ENCODE measurements at regions not wholly inside any gene's neighbourhood (a gene's known extent, or its start where the extent isn't known, plus 50 kb on each side); places are given as distances from the start of the nearest gene placed in this dataset.

DNA sequence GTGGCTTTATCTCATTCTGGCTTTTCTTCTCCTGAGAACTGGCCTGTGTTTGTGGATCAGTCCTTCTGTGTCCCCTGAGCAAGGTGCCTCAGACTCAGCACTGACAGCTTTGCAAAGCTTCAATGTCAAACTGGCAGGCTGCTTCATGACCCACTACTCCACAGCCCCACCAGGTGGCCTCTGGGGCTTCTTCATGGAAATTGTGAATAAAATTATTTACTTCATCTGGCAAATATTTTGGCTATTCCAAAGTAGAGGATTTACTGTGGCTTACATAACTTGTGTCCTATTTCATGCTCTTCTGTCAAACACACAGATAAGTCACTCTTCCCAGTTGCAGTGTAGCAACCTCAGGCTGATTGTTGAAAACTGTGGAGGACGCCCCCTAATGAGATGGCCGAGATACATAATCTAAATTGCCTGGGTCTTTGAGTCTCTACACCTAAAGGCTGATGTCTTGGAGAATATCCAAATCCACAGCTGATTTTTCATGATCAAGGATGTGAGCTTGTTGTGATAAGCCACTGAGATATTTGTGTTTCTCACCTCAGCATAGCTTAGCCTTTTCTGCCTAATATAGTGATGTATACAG, 721.9 kb upstream of the SLC10A2 start:
- no peak for DNase-seq

DNA sequence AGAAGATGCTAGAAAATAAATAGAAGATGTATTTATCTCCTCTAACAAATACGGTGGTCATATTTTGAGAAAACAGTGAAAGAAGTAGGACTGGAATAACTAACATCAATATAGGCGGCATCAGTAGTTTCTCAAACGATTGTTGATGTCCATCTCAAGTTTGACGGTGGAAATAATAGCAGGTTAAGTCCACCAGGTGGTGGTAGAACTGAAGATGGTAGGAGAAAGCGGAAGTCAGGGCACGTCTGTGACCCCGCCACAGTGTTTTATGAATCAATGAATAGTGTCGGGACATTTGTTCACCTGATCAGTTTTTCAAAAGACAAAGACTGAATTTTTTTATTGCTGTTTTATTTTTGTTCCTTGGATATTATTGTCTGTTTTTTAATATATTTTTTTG, 706.4 kb upstream of the SLC10A2 start:
- no peak for DNase-seq

DNA sequence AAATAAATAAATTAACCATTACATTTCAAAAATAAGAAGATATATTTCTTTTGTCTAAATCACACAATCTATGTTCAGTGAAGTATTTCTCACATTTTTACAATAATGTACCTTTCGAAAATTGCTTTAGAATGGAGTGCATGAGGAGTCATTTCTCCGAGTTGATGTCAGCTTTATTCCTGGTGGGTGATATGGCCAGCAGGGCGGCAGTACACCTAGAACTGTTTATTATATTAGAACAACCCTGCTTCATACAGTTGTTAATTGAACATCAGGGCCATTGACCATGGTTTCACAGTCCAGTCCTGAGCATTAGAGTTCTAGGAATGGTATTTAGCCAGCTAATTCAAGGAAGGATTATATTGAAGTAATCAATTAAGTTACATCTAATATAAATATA, 696.3 kb upstream of the SLC10A2 start:
- no peak for DNase-seq

DNA sequence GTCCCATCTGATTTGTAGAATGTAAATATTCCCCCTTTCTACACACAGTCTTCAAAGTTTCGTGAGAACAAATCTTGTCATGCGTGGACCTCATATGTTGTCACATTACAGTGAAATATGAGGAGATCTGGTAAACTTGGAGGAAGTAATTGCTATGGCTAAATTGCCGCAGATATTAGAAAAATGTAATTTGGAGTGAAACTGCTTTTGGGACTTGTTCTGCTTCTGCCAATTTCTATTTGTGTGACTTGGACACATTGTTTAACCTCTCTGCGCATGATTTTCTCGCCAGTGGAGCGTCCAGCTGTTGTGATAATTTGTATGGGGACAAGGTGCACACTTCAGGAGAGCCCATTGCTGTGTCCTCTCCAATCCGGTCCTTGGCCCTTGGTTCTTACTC, 693.1 kb upstream of the SLC10A2 start:
- no peak for DNase-seq

DNA sequence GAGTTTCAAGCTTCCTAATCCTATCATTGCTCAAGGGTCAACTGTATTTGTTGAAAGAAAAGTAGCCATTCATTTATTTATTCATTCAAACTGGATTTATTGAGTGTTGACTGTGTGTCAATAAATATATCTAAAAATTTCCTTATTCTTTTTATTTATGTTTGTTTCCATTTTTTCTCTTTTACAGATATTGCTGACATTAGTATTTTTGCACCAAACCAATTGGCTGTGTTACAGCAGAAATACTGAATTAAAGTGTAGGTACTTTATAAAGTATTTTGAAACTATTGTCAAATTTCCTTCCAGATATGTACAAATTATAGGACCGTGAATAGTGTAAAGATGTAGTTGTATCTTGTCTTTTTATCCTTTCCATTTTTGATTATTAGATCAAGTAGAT, 692.0 kb upstream of the SLC10A2 start:
- no peak for DNase-seq

DNA sequence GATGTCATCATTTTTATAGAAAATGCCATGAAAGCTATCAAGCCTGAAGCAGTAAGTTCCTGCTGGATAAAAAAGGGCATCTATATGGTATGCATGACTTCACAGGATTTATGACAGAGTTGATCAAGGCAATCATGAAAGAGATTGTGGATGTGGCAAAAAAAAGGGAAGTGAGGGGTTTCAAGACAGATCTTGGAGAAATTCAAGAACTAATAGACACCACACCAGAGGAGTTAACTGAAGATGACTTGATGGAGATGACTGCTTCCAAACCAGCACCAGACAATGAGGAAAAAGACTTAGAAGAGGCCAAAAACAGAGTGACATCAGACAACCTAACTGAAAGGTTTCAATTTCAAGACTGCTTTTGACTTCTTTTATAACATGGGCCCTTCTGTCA, 691.1 kb upstream of the SLC10A2 start:
- DNase-seq = no peak

DNA sequence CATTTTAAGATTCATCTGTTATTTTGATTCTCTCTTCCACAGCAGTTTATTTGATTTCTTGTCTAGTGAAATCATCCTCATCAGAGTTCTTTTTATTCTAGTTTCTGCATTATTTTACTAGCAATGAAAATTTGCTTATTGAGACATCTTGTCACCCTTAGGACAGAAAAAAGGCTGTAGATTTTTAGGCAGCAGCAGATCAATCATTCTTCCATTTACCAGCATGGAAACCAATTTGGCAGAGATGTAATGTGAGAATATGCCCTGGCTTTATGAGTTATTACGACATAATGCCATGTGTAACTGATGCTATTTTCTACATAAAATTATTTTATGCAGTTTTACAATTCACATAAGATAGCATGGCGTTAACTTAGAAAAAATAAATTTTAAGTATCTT, 688.6 kb upstream of the SLC10A2 start:
- no peak for DNase-seq

DNA sequence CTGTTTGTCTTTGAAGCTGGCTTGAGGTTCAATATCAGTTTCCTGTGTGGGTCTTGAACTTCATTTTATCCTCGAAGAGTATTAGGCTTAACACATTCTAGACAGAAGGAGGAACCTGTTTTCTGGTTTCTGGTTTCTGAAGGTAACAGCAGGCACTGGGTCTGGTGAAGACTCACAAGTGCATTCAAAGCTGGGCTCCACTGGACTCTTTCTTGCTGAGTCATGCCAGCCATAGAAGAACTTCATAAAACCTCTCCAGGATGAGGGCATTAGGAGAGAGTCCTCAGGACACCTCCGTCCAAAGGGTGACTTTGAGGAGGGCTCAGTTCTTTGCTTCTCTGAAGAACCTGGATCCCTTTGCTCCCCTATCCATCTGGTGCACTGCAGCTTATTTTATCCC, 668.6 kb upstream of the SLC10A2 start:
- no peak for DNase-seq

DNA sequence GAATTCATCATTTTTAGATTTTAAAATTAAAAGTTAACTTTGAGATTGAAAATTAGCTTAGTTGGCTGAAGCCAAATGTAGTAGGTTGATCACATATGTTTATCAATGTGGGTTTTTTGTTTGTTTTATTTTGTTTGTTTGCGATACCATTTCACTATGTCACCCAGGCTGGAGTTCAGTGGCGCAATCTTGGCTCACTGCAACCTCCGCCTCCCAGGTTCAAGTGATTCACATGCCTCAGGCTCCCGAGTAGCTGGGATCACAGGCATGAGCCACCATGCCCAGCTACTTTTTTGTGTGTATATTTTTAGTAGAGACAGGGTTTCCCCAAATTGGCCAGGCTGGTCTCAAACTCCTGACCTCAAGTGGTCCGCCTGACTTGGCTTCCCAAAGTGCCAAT, 665.7 kb upstream of the SLC10A2 start:
- DNase-seq = no peak

DNA sequence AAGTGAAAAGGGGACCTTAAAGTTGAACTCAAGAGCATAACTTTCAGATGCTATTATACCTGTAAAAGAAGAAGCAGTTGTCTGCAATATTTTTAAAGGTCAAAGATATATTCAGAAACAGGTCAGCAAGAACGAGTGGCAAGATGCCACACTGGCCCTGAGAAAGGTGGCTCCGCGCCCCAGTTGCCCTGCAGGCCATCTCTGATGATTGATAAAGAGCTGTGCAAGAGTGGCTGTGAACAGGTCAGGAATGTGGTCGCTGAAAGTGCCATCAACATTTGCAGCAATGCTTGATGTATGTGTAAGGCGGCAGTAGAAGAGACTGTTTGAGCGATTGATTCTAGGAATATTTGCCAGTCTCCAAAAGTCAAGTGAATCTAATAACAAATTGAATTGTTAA, 664.2 kb upstream of the SLC10A2 start:
- no peak for DNase-seq

DNA sequence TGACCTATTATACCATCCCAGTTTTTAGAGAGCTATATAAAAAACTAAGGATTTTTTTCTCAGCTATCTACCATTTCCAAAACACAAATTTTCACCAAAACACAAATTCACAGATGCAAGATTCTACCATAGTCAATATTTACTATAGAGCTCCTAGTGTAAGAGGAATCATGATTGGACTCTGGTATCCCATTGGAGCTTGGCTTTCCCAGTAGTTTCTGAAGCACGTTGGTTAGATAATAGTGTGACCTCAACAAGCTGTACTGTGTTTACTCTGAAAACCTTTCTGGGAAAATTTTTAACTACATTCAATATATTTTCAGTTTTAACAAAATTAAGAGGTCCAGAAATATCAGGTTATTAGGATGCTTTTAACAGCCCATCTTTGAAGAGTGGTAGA, 660.6 kb upstream of the SLC10A2 start:
- DNase-seq = no peak

DNA sequence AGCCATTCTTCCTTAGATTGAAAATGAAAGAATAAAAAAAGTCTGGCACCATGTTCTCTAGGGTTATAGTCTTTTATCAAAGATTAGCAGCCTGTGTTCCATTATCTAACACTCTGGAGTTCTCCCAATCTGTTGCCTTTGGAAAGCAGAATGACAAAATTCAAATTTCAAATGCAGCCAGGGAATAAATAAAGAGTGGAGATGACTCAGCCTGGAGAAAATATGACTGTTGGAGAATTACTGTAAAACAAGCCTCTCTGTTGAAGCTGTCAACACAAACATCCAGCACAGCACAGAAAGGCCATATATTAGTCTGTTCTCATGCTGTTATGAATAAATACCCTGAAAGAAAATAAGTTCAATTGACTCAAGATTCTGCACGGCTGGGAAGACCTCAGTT, 650.5 kb upstream of the SLC10A2 start:
- DNase-seq = no peak

DNA sequence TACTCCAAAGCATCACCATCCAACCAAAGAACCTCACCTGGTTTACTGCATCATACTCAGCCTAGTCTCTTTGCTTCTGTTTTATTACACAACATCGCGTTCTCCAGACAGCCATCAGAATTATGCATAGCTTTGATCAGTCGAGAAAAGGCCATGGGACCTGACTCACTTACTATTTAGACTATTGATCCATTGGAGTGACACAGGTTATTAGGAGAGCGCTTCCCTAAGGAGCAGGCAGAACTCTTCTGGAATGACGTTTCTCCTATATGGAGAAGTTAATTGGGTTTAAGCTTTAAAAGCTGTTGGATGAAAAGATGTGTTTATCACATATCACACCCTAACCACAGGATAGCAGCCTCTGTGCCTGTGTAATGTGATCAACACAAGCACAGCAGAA, 649.1 kb upstream of the SLC10A2 start:
- DNase-seq = no peak

DNA sequence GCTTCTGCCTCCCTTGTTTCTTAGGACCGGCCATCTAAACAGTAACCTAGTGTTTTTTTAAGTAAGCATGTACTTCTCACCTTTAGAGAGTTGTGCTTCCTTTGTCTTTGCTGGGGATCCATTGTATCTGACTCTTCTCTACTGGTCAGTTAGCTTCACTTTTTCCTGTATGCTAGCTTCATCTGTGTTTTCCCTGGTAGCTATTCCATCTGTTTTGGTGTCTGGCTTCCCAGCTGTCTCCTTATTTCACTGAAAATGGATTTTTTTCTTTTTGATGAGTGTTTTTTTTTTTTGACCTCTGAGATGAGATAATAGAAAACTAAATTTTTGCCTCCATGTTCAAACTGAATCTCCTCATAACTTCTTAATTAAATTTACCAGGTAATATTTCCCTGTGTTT, 637.0 kb upstream of the SLC10A2 start:
- DNase-seq = no peak

DNA sequence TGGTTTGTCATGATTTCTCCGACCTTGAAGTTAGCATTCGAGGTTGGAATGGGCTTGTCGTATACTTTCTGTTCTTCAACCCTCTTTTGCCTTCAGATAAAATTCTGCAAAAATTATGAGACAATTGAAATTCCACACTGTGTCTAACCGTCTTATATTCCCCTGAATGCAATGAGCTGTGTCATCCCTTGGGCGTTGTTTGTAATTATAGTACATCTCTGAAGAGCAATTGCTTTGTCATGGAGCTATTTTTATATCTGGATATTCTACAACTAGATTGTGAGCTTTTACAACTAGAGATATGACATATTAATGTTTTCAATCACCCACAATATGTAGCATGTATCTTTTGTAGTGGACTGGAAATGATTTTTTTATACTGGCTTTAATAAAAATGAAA, 631.8 kb upstream of the SLC10A2 start:
- DNase-seq = no peak

DNA sequence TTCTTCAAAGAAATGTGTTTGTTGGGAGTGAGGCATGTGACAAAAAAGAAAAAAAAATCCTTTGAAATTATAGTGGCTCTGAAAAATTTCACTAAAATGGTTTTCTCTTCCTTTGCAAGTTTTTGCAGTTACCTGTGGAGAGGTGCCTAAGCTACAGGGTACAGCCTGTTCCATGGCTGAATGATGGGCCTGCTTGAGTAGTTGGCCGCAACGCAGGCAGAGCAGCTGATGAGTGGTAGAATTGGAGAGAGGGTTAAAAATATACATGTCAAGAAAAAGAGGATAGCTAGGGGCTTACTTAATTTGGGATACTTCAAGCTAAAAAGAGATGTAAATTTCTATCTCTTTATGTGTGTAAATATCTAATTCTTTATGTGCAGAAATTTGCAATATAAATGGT, 629.1 kb upstream of the SLC10A2 start:
- no peak for DNase-seq

DNA sequence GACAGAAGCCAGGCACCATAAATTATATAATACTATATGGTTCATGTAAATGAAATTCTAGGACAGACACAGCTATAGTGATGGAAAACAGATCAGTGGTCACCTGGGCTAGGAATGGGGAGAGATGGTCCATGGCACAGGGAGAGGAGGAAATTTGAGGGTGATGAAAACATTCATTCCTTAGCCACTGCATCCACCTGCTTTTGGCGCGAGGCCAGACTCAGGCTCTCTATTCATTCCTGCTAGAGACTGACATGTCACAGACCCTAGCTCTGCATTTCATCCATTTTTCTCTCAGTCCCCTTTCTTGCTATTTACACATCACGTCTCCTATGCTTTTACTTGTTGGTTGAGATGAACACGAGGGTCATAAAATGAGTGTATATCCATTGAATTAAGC, 628.3 kb upstream of the SLC10A2 start:
- no peak for DNase-seq

DNA sequence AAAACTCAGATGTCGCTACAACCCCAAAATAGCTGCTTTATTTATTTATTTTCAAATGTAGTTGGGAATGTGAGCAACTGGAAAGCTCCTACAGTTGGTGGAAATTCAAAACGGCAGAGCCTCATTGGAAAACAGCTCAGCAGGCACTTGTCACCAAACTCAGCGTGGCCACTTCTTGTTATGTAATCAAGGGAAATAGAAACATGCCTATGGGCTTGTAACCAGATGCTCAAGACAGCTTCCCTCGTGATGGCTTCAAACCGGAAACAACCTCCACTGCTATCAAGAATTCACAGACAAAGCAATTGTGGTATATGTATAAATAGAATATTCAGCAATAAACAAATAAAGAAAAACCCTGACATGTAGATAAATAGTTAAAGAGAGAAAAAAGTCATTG, 627.8 kb upstream of the SLC10A2 start:
- DNase-seq = no peak

DNA sequence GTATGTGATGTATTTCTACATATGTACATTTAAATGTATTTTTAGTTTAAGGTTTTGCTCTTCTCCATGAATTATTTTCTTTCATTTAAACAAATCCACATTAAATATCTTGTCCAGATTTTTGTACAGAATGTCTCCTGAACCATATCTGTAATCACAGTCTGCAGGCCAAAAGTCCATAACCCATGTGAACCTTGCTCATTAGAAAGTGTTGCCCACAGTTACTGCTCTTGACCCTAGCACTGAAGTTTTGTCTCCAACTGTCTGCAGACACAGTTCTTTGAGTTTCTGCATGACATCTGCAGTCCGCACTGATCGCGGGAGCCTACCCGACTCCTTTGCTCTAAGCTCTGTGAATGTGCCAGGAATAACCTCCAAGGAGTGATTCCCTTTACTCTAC, 626.2 kb upstream of the SLC10A2 start:
- no peak for DNase-seq

DNA sequence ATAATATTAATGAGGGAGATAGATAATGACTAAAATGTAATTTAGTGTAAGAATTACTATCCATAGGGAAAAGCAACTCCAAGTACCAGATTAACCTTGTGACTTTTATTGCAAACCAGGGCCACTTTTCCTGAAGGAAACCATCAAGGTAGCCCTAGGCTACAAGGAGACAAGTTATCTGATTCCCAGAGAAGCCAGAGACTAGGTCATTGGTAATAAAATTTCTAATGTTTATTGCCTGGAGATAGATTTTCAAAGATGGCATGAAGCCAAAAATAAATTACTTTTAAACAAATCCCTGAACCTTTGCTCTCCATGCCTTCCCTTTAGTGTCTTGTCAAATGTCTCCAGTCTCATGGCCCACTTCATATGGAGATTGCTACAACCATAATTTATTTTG, 610.1 kb upstream of the SLC10A2 start:
- DNase-seq = no peak

DNA sequence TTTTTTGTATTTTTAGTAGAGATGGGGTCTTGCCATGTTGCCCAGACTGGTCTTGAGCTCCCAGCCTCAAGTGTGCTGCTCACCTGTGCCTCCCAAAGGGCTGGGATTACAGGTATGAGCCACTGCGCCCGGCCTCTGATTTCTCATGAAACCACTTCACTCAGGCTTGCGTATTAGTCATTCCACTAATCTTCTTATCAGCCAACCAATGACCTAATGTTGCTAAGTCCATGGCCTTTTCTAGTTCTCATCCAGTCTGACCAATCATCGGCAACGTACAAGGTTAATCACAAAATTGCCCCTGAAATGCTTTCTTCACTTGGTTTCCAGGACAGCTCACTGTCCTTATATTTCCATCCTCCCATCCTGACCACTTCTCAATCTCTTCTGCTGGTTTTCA, 605.3 kb upstream of the SLC10A2 start:
- no peak for DNase-seq

DNA sequence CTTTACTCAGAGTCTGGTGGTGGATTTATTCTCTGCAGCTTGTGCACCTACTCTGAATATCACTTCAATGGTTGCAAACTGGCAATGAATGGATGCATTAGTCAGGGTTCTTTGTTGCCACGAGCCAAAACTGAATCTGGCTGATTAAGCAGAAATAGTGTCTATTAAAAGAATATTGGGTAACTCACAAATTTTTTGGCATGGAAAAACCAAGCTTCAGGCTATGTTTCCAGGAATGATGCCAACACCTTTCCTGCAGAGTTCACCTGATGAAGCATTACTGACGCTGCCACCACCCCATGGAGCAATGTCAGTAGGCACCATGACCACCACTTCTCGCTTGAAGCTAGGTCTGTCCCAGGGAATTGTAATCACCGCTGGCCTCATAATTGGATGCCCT, 597.8 kb upstream of the SLC10A2 start:
- DNase-seq = no peak

DNA sequence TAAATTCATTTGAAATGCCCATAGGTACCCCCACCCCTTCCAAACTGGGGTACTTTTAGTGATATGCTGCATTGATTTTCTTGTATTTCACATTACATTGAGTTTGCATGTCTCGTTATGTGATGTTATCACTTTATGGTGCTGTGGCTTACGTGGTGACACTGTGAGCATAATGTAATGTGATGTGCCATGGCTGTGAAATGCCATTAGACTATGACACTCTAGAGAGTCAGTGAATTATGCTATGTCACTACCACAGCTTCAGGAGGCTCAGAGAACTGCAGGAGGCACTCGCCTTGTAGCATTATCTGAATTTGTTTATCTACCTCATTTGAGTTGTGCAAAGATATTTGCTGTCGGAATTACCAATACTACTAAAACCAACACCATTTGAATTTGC, 590.1 kb upstream of the SLC10A2 start:
- no peak for DNase-seq

DNA sequence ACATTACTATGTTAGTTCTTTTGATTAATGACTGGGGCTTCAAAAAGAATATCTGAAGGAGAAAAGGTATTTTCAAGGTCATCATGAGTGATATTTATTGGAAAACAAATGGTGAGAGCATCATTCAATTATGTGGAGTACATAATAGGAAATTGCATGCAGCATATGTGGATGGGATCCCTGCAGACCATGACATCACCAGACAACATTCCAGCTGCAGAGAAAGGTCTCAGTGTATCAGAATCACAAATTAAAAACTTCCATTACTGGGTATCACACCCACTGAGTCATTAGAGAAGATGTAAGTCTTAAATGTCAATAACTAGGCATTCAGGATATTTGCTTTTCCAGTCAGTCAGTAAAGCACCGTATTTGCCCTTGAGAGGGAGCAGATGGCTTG, 574.4 kb upstream of the SLC10A2 start:
- no peak for DNase-seq

DNA sequence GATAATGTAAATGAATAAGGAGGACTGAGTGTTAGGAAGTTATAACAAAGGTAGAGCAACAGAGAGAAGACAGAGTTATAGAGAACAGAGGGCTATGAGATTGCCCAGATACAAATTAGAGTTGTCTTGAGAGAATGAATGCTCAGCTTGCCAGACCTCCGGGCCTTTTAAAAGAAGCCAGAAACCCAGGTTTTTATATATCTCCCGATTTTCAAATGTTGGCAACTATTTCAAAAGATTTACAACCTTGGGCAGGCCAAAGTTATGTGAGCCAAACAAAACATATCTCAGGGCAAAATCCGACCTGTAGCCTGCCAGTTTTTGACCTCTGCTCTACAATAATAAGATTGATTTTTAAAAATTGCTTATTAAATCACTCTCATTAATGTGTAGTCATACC, 573.1 kb upstream of the SLC10A2 start:
- no peak for DNase-seq

DNA sequence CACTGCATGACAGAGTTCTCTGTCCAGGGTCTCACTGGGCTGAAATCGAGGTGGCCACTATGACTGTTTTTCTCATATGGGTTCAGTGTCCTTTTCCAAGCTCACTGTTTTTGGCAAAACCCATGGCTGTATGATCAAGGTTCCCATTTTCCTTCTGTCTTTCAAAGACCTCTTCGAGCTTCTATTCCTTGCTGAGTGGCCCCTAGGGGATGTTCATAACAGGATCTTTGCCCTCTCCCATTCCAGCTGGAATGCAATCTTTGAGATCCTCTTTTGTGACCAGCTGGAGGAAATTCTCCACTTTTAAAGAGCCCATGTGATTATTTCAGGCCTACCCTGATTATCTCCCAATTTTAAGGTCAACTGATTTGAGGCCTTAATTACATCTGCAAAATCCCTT, 572.5 kb upstream of the SLC10A2 start:
- DNase-seq = no peak

Measured in activated gamma-delta T cell (primary cell).